GM12892 (cell line): ENCODE measurements at regions not wholly inside any gene's neighbourhood (a gene's known extent, or its start where the extent isn't known, plus 50 kb on each side); places are given as distances from the start of the nearest gene placed in this dataset.

Experiments used
- POLR2A ChIP-seq: IDR thresholded peaks from 2 replicates; pipeline ENCODE4 v1.6.1; 2011; ENCODE audit warnings: low read depth, low read length, control low read depth
- POLR2AphosphoS5 ChIP-seq: IDR thresholded peaks from 2 replicates; pipeline ENCODE4 v1.6.1; 2011; ENCODE audit warnings: low read depth, low read length, control low read depth
- TAF1 ChIP-seq: IDR thresholded peaks from 2 replicates; pipeline ENCODE4 v1.6.1; 2011; ENCODE audit warnings: low read depth, mild to moderate bottlenecking, control low read depth, low read length, borderline replicate concordance

- TF ChIP-seq POLR2A (no peak), POLR2AphosphoS5 (no peak), TAF1 (no peak)
These were observed 472.4 kb upstream of the HS3ST1 start for GRCh38 chr4:11901089-11901488.
